MM.1S (cell line): ENCODE measurements at regions not wholly inside any gene's neighbourhood (a gene's known extent, or its start where the extent isn't known, plus 50 kb on each side); places are given as distances from the start of the nearest gene placed in this dataset.

Source experiments
- EZH2 ChIP-seq: fragments of 300-600 bp; sonication (generic); optimal IDR thresholded peaks from 2 replicates; pipeline ENCODE3; 2017; ENCODE audit warnings: low read depth, mild to moderate bottlenecking, antibody characterized with exemption, low read length, mixed read lengths
- TF ChIP-seq, protein P1 (sequence below): fragments of 300-600 bp; sonication (generic); IDR thresholded peaks from 2 replicates; pipeline ENCODE4 v1.5.1; 2016; ENCODE audit warnings: antibody characterized with exemption, low read length, mixed read lengths

DNA sequence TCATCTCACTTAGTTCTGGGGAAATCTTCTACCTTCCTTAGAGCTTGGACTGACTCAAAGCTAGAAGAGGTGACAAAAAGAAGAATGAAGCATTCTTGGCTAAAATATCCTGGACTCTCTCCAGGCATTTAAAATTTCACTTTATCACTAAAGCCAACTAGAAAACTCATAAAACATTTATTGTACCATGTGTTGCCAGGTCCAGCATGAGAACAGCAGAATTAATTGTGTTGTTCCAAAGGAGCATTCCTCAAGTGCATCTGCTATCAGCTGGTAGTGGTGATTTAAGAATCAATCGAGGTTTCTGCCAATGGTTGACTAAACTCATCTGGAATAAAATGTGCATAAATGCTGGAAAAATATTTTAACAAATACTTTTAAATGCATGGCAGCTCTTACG lies 147.3 kb upstream of the SSTR4 start:
- TF ChIP-seq, protein P1, sequence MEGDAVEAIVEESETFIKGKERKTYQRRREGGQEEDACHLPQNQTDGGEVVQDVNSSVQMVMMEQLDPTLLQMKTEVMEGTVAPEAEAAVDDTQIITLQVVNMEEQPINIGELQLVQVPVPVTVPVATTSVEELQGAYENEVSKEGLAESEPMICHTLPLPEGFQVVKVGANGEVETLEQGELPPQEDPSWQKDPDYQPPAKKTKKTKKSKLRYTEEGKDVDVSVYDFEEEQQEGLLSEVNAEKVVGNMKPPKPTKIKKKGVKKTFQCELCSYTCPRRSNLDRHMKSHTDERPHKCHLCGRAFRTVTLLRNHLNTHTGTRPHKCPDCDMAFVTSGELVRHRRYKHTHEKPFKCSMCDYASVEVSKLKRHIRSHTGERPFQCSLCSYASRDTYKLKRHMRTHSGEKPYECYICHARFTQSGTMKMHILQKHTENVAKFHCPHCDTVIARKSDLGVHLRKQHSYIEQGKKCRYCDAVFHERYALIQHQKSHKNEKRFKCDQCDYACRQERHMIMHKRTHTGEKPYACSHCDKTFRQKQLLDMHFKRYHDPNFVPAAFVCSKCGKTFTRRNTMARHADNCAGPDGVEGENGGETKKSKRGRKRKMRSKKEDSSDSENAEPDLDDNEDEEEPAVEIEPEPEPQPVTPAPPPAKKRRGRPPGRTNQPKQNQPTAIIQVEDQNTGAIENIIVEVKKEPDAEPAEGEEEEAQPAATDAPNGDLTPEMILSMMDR, result no peak
- TF ChIP-seq EZH2, result no peak
